ENCODE measurements at regions not wholly inside any gene's neighbourhood (a gene's known extent, or its start where the extent isn't known, plus 50 kb on each side); places are given as distances from the start of the nearest gene placed in this dataset.
"Not testable (repeated sequence)": the region's sequence is repeated elsewhere in the genome, so short reads cannot be mapped to it uniquely, and the experiment has no call there.

GRCh38 chr14:106340658-106341057 is 814.3 kb downstream of the TMEM121 start:
- not testable (repeated sequence) for H3K36me3 ChIP-seq (ENCODE audit: control insufficient read depth, insufficient read depth, low read length); H3K4me3 ChIP-seq (ENCODE audit: insufficient read depth, low read depth, low read length, poor library complexity, severe bottlenecking); DNase-seq; H3K4me1 ChIP-seq (ENCODE audit: control insufficient read depth, insufficient read depth, low read length, poor library complexity, severe bottlenecking); H3K27me3 ChIP-seq (replicated peaks; ENCODE audit: control insufficient read depth, insufficient read depth, low read length, poor library complexity, severe bottlenecking); H3K27ac ChIP-seq (ENCODE audit: insufficient read depth, low read length, poor library complexity, severe bottlenecking); H3K9me3 ChIP-seq (ENCODE audit: control insufficient read depth, low read length)

DNA sequence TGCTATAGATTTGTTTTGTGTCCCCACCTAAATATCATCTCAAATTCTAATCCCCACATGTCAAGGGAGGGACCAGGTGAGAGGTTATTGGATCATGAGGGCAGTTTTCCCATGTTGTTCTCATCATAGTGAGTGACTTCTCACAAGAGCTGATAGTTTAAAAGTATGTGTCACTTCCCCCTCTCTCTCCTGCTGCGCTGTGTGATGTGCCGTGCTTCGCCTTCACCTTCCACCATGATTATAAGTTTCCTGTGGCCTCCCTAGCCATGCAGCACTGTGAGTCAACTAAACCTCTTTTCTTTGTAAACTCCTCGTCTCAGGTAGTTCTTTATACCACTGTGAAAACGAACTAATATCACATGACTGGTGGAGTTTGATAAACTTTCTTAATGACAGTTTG is 814.8 kb downstream of the TMEM121 start:
- H3K4me1 ChIP-seq (ENCODE audit: control insufficient read depth, insufficient read depth, low read length, poor library complexity, severe bottlenecking); H3K27ac ChIP-seq (ENCODE audit: insufficient read depth, low read length, poor library complexity, severe bottlenecking); DNase-seq; H3K9me3 ChIP-seq (ENCODE audit: control insufficient read depth, low read length); H3K4me3 ChIP-seq (ENCODE audit: insufficient read depth, low read depth, low read length, poor library complexity, severe bottlenecking); H3K27me3 ChIP-seq (replicated peaks; ENCODE audit: control insufficient read depth, insufficient read depth, low read length, poor library complexity, severe bottlenecking); H3K36me3 ChIP-seq (ENCODE audit: control insufficient read depth, insufficient read depth, low read length): not testable (repeated sequence)

DNA sequence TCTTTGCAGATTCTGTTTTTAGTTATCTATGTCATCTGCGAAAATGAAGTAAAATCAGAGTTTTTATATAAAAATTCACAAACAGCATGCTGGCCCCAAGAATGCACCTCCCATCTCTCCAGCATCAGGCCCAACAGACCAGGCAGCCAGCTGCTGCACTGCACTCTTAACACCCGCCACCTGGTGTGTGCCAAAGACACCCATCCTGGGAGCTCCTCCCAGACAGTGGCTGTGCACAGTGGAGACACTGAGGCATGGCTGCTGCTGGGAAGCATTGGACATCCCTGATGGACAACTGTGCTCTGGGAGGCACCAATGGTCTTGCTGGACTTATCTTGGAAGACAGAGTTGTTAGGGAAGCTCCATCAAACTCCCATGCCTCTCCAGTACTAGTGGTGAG is 817.2 kb downstream of the TMEM121 start:
- Histone ChIP-seq H3K4me1 (ENCODE audit: control insufficient read depth, insufficient read depth, low read length, poor library complexity, severe bottlenecking) (no peaks in the 10 kb centered on the region), H3K36me3 (ENCODE audit: control insufficient read depth, insufficient read depth, low read length) (no peaks in the 10 kb centered on the region), H3K27ac (ENCODE audit: insufficient read depth, low read length, poor library complexity, severe bottlenecking) (no peak overlapping the region), H3K4me3 (ENCODE audit: insufficient read depth, low read depth, low read length, poor library complexity, severe bottlenecking) (no peak overlapping the region), H3K9me3 (ENCODE audit: control insufficient read depth, low read length) (no peaks in the 10 kb centered on the region), H3K27me3 (replicated peaks; ENCODE audit: control insufficient read depth, insufficient read depth, low read length, poor library complexity, severe bottlenecking) (no peaks in the 10 kb centered on the region)
- DNase-seq: no peak

DNA sequence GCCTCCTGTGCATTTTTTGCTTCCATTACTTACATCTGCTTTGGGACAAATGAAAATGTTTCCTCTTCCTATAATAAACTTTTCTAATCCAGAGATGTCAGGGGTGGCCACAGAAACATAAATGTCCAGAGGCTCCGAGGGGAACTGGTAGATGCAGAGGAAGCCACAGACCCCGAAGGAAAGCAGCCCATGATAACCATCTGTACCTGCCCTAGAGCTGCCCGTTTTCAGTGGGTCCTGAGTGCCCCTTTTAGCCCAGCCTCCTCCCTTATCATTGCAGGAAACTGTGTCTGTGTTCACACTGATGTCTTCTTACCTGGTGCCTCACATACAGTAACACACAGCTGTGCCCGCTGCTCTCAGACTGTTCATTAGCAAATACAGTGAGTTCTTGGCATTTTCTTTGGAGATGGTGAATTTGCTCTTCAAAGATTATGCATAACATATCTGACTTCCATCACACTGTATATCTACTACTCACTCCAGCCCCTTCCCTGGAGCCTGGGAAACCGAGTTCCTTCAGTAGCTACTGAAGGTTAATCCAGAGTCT is 817.8 kb downstream of the TMEM121 start:
- not testable (repeated sequence) for H3K27me3 ChIP-seq (replicated peaks; ENCODE audit: control insufficient read depth, insufficient read depth, low read length, poor library complexity, severe bottlenecking); H3K27ac ChIP-seq (ENCODE audit: insufficient read depth, low read length, poor library complexity, severe bottlenecking); H3K9me3 ChIP-seq (ENCODE audit: control insufficient read depth, low read length); DNase-seq; H3K4me1 ChIP-seq (ENCODE audit: control insufficient read depth, insufficient read depth, low read length, poor library complexity, severe bottlenecking); H3K4me3 ChIP-seq (ENCODE audit: insufficient read depth, low read depth, low read length, poor library complexity, severe bottlenecking); H3K36me3 ChIP-seq (ENCODE audit: control insufficient read depth, insufficient read depth, low read length)

- not testable (repeated sequence) for H3K27ac ChIP-seq (ENCODE audit: insufficient read depth, low read length, poor library complexity, severe bottlenecking); H3K4me1 ChIP-seq (ENCODE audit: control insufficient read depth, insufficient read depth, low read length, poor library complexity, severe bottlenecking); H3K36me3 ChIP-seq (ENCODE audit: control insufficient read depth, insufficient read depth, low read length); H3K9me3 ChIP-seq (ENCODE audit: control insufficient read depth, low read length); H3K4me3 ChIP-seq (ENCODE audit: insufficient read depth, low read depth, low read length, poor library complexity, severe bottlenecking); DNase-seq; H3K27me3 ChIP-seq (replicated peaks; ENCODE audit: control insufficient read depth, insufficient read depth, low read length, poor library complexity, severe bottlenecking)
Measured at GRCh38 chr14:106344791-106345479, 818.6 kb downstream of the TMEM121 start.

DNA sequence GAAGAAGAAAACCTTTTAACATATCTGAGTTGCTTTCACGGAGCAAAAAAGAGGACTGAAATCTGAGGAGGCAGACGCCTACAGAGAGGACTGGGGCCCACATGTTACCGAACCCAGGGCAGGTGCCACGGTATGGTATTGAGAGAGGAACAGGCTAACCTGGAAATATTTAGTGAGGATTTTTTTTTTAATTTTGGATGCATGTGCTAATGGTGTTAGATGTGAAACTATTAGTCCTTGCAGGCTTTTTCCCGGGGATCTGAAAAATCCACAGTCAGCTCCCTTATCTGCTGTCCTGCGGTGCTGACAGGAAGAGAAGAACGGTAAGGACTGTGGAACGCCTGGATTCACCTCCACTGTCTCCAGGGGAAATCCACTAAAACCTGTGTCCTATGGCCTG is 819.7 kb downstream of the TMEM121 start:
- Histone ChIP-seq H3K4me3 (ENCODE audit: insufficient read depth, low read depth, low read length, poor library complexity, severe bottlenecking) (no peak overlapping the region), H3K4me1 (ENCODE audit: control insufficient read depth, insufficient read depth, low read length, poor library complexity, severe bottlenecking) (no peaks in the 10 kb centered on the region), H3K27me3 (replicated peaks; ENCODE audit: control insufficient read depth, insufficient read depth, low read length, poor library complexity, severe bottlenecking) (no peaks in the 10 kb centered on the region), H3K9me3 (ENCODE audit: control insufficient read depth, low read length) (no peaks in the 10 kb centered on the region), H3K27ac (ENCODE audit: insufficient read depth, low read length, poor library complexity, severe bottlenecking) (no peak overlapping the region), H3K36me3 (ENCODE audit: control insufficient read depth, insufficient read depth, low read length) (no peaks in the 10 kb centered on the region)
- DNase-seq: no peak

DNA sequence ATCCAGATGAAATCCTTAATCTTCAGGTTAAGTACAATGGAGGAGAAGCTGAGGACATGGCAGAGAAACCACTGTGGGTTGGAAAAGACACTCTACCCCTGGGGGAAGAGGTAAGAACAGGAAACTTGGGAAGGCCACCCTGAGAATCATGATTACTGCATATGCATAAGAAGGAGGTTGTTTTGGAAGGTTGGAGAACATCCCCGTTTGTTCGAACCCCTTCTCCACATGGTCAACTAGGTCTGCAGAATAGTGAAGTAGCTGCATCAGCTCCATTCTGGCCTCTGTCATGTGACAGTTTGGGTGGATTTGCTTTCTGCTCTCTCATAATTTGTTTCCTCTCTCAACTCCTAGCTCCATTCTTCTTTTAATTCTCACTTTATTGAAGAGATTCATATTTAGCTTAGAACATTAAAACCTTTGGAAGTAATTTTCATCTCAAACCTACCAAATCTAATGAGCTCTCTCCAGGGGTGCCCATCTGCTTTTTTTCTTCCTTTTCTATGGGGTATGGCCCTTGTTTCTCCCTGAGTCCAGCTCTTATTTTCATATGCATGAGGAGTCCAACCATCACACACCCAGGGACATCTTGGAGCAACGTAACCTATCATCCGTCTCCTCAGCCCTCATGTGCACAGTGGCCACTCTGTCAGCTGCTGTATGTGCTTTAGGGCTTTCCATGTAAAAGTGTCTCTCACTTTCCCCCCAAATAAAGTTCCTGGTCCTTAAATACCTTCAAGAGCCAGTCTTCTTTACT is 820.3 kb downstream of the TMEM121 start:
- Histone ChIP-seq H3K4me3 (ENCODE audit: insufficient read depth, low read depth, low read length, poor library complexity, severe bottlenecking) (no peak overlapping the region), H3K27ac (ENCODE audit: insufficient read depth, low read length, poor library complexity, severe bottlenecking) (no peak overlapping the region), H3K4me1 (ENCODE audit: control insufficient read depth, insufficient read depth, low read length, poor library complexity, severe bottlenecking) (no peaks in the 10 kb centered on the region), H3K36me3 (ENCODE audit: control insufficient read depth, insufficient read depth, low read length) (no peaks in the 10 kb centered on the region), H3K27me3 (replicated peaks; ENCODE audit: control insufficient read depth, insufficient read depth, low read length, poor library complexity, severe bottlenecking) (no peaks in the 10 kb centered on the region), H3K9me3 (ENCODE audit: control insufficient read depth, low read length) (no peaks in the 10 kb centered on the region)
- DNase-seq: no peak

GRCh38 chr14:106347291-106347778 is 821.0 kb downstream of the TMEM121 start:
- Histone ChIP-seq H3K27ac (ENCODE audit: insufficient read depth, low read length, poor library complexity, severe bottlenecking) (no peak overlapping the region), H3K27me3 (replicated peaks; ENCODE audit: control insufficient read depth, insufficient read depth, low read length, poor library complexity, severe bottlenecking) (no peaks in the 10 kb centered on the region), H3K36me3 (ENCODE audit: control insufficient read depth, insufficient read depth, low read length) (no peaks in the 10 kb centered on the region), H3K9me3 (ENCODE audit: control insufficient read depth, low read length) (no peaks in the 10 kb centered on the region), H3K4me3 (ENCODE audit: insufficient read depth, low read depth, low read length, poor library complexity, severe bottlenecking) (no peak overlapping the region), H3K4me1 (ENCODE audit: control insufficient read depth, insufficient read depth, low read length, poor library complexity, severe bottlenecking) (no peaks in the 10 kb centered on the region)
- DNase-seq: no peak

- Histone ChIP-seq H3K27me3 (replicated peaks; ENCODE audit: control insufficient read depth, insufficient read depth, low read length, poor library complexity, severe bottlenecking) (no peaks in the 10 kb centered on the region), H3K9me3 (ENCODE audit: control insufficient read depth, low read length) (no peaks in the 10 kb centered on the region), H3K4me1 (ENCODE audit: control insufficient read depth, insufficient read depth, low read length, poor library complexity, severe bottlenecking) (no peaks in the 10 kb centered on the region), H3K36me3 (ENCODE audit: control insufficient read depth, insufficient read depth, low read length) (no peaks in the 10 kb centered on the region), H3K4me3 (ENCODE audit: insufficient read depth, low read depth, low read length, poor library complexity, severe bottlenecking) (no peak overlapping the region), H3K27ac (ENCODE audit: insufficient read depth, low read length, poor library complexity, severe bottlenecking) (no peak overlapping the region)
- DNase-seq: no peak
Measured at GRCh38 chr14:106347890-106348755, 821.7 kb downstream of the TMEM121 start.

All from effector memory CD4-positive, alpha-beta T cell (primary cell).